VCaP (cell line): ENCODE measurements at regions not wholly inside any gene's neighbourhood (a gene's known extent, or its start where the extent isn't known, plus 50 kb on each side); places are given as distances from the start of the nearest gene placed in this dataset.
A peak's percentile ranks its signal among the peaks of the same experiment; 100 is the strongest.
"Not testable (repeated sequence)": the region's sequence is repeated elsewhere in the genome, so short reads cannot be mapped to it uniquely, and the experiment has no call there.

Experiments used
- H3K27ac ChIP-seq: fragments of 450-650 bp; 2 replicates; pipeline ENCODE4 v1.5.1; 2017
- CTCF ChIP-seq: fragments of 450-650 bp; conservative IDR thresholded peaks from 2 replicates; pipeline ENCODE4 v1.5.1; 2017; ENCODE audit warnings: mild to moderate bottlenecking, moderate library complexity

- H3K27ac ChIP-seq: not testable (repeated sequence)
Observed at GRCh38 chr11:67758467-67758866, 84.0 kb upstream of the ALDH3B2 start.

GRCh38 chr11:67758009-67758408 lies 83.6 kb upstream of the ALDH3B2 start:
- not testable (repeated sequence) for H3K27ac ChIP-seq

GRCh38 chr11:67753820-67754219 lies 79.4 kb upstream of the ALDH3B2 start:
- H3K27ac ChIP-seq: not testable (repeated sequence)

GRCh38 chr11:67745181-67745726 lies 70.8 kb upstream of the ALDH3B2 start:
- TF ChIP-seq CTCF: no peak
- no peak overlapping the region for H3K27ac ChIP-seq

- not testable (repeated sequence) for H3K27ac ChIP-seq
Observed at GRCh38 chr11:67744231-67744630, 69.8 kb upstream of the ALDH3B2 start.

GRCh38 chr11:67738231-67738630 lies 63.8 kb upstream of the ALDH3B2 start:
- H3K27ac ChIP-seq: not testable (repeated sequence)

GRCh38 chr11:67737562-67738080 lies 63.2 kb upstream of the ALDH3B2 start:
- not testable (repeated sequence) for H3K27ac ChIP-seq

- TF ChIP-seq CTCF: peak; percentile 79
- no peak overlapping the region for H3K27ac ChIP-seq
Observed at GRCh38 chr11:67732045-67732787, 57.8 kb upstream of the ALDH3B2 start.

- no peak for TF ChIP-seq CTCF
- H3K27ac ChIP-seq: no peak overlapping the region
Observed at GRCh38 chr11:67731583-67731982, 57.2 kb upstream of the ALDH3B2 start.

GRCh38 chr11:67728163-67728571 lies 53.7 kb upstream of the ALDH3B2 start:
- H3K27ac ChIP-seq: not testable (repeated sequence)

- H3K27ac ChIP-seq: peak overlapping the region; percentile 45
Observed at GRCh38 chr11:67727066-67728040, 52.9 kb upstream of the ALDH3B2 start.
